Neural cell (in vitro differentiated cells): ENCODE measurements at regions not wholly inside any gene's neighbourhood (a gene's known extent, or its start where the extent isn't known, plus 50 kb on each side); places are given as distances from the start of the nearest gene placed in this dataset.

Experiments used
- H2AFZ ChIP-seq: fragments of 200-600, 300-800 bp; sonication (generic), shearing (Covaris generic); 2 replicates; pipeline ENCODE4 v1.6.0; 2014; ENCODE audit warnings: low read depth, mild to moderate bottlenecking, antibody characterized with exemption, low read length, moderate library complexity
- H3F3A ChIP-seq: fragments of 200-600 bp; shearing (Covaris generic); 2 replicates; pipeline ENCODE4 v1.6.1; 2016; ENCODE audit warnings: mild to moderate bottlenecking, moderate library complexity, mixed read lengths, antibody characterized with exemption, low read length; ENCODE audit not compliant: insufficient read depth, poor library complexity, severe bottlenecking
- H3K27ac ChIP-seq: fragments of 200-600, 300-800 bp; sonication (generic), shearing (Covaris generic); 2 replicates; pipeline ENCODE4 v1.5.1; 2014; ENCODE audit warnings: mild to moderate bottlenecking, low read length, moderate library complexity
- H3K27me3 ChIP-seq: fragments of 300-800, 200-600 bp; sonication (generic), shearing (Covaris generic); 2 replicates; pipeline ENCODE4 v1.6.0; 2014; ENCODE audit warnings: mild to moderate bottlenecking, low read depth, low read length, moderate library complexity; ENCODE audit not compliant: insufficient read depth
- H3K36me3 ChIP-seq: fragments of 300-800, 200-600 bp; sonication (generic), shearing (Covaris generic); 2 replicates; pipeline ENCODE4 v1.5.1; 2014; ENCODE audit warnings: mild to moderate bottlenecking, antibody characterized with exemption, low read length, moderate library complexity; ENCODE audit not compliant: insufficient read depth
- H3K4me2 ChIP-seq: fragments of 300-800, 200-600 bp; sonication (generic), shearing (Covaris generic); 2 replicates; pipeline ENCODE4 v1.6.0; 2014; ENCODE audit warnings: mild to moderate bottlenecking, low read length
- H3K4me3 ChIP-seq: fragments of 300-800, 200-600 bp; sonication (generic), shearing (Covaris generic); 2 replicates; pipeline ENCODE4 v1.5.1; 2014; ENCODE audit warnings: mild to moderate bottlenecking, low read length, moderate library complexity
- H3K79me2 ChIP-seq: fragments of 200-600 bp; shearing (Covaris generic); replicated peaks from 2 replicates; pipeline ENCODE4 v1.6.0; 2014; ENCODE audit warnings: mild to moderate bottlenecking, low read length, moderate library complexity; ENCODE audit not compliant: insufficient read depth
- H3K9ac ChIP-seq: fragments of 300-800, 200-600 bp; sonication (generic), shearing (Covaris generic); 2 replicates; pipeline ENCODE4 v1.6.1; 2016; ENCODE audit warnings: mild to moderate bottlenecking, low read length, mixed read lengths
- H3K9me2 ChIP-seq: fragments of 200-600 bp; shearing (Covaris generic); 2 replicates; pipeline ENCODE4 v1.6.1; 2016; ENCODE audit warnings: mild to moderate bottlenecking, low read length, mixed read lengths; ENCODE audit not compliant: insufficient read depth
- H3K9me3 ChIP-seq: fragments of 200-600, 300-800 bp; sonication (generic), shearing (Covaris generic); 2 replicates; pipeline ENCODE4 v1.6.1; 2016; ENCODE audit warnings: mild to moderate bottlenecking, mixed run types, low read length, moderate library complexity, mixed read lengths
- H4K20me1 ChIP-seq: fragments of 200-600 bp; shearing (Covaris generic); 2 replicates; pipeline ENCODE4 v1.6.1; 2016; ENCODE audit warnings: mild to moderate bottlenecking, mixed run types; ENCODE audit not compliant: insufficient read depth
- EP300 ChIP-seq: fragments of 450-650 bp; conservative IDR thresholded peaks from 2 replicates; pipeline ENCODE4 v1.6.1; 2014; ENCODE audit warnings: antibody characterized with exemption, mild to moderate bottlenecking, moderate library complexity; ENCODE audit not compliant: poor library complexity, severe bottlenecking
- EZH2 ChIP-seq: fragments of 200-600, 300-800 bp; shearing (Covaris generic), sonication (generic); IDR thresholded peaks from 2 replicates; pipeline ENCODE4 v1.6.1; 2014; ENCODE audit warnings: antibody characterized with exemption, low read length, borderline replicate concordance, mild to moderate bottlenecking; ENCODE audit not compliant: insufficient read depth, poor library complexity, severe bottlenecking
- MXI1 ChIP-seq: fragments of 450-650 bp; conservative IDR thresholded peaks from 2 replicates; pipeline ENCODE4 v1.6.1; 2014; ENCODE audit warnings: antibody characterized with exemption, mild to moderate bottlenecking; ENCODE audit not compliant: poor library complexity, severe bottlenecking
- POLR2AphosphoS5 ChIP-seq: IDR thresholded peaks from 2 replicates; pipeline ENCODE4 v1.6.1; 2012
- RAD21 ChIP-seq: fragments of 450-650 bp; conservative IDR thresholded peaks from 2 replicates; pipeline ENCODE4 v1.6.1; 2014; ENCODE audit warnings: antibody characterized with exemption, mild to moderate bottlenecking, moderate library complexity
- SMC3 ChIP-seq: fragments of 450-650 bp; conservative IDR thresholded peaks from 2 replicates; pipeline ENCODE4 v1.6.1; 2014; ENCODE audit warnings: antibody characterized with exemption, mild to moderate bottlenecking, moderate library complexity; ENCODE audit not compliant: poor library complexity
- TAF1 ChIP-seq: IDR thresholded peaks from 2 replicates; pipeline ENCODE4 v1.6.1; 2012; ENCODE audit warnings: low read depth
- TF ChIP-seq, protein P1 (sequence below): IDR thresholded peaks from 2 replicates; pipeline ENCODE4 v1.6.1; 2012; ENCODE audit warnings: borderline replicate concordance
- TF ChIP-seq, protein P2 (sequence below): fragments of 450-650 bp; IDR thresholded peaks from 2 replicates; pipeline ENCODE4 v1.5.1; 2014; ENCODE audit warnings: antibody characterized with exemption, mild to moderate bottlenecking, moderate library complexity; ENCODE audit not compliant: poor library complexity, severe bottlenecking

DNA sequence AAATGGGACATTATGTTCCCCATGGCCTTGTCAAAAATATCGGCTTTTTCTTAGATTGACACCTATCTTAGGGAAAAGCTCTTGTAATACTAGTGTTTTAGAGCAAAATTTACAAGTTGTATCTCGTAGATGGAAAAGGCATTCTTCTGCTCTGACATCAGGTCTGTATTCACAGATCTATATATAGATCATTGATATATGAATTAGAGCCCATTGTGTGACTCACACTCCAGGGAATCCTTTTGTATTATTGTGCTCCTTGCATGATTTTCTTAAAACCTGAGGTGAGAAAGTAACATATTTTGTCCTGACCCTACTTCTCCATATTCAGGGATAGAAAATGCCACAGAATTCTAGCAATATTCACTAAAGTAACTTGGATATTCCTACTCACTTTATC lies 1160.8 kb upstream of the B3GALT2 start:
- no peak overlapping the region for H3K4me3 ChIP-seq
- no peaks in the 10 kb centered on the region for H4K20me1 ChIP-seq
- no peaks in the 10 kb centered on the region for H3K36me3 ChIP-seq
- H3K27ac ChIP-seq = no peak overlapping the region
- TF ChIP-seq, protein P1, sequence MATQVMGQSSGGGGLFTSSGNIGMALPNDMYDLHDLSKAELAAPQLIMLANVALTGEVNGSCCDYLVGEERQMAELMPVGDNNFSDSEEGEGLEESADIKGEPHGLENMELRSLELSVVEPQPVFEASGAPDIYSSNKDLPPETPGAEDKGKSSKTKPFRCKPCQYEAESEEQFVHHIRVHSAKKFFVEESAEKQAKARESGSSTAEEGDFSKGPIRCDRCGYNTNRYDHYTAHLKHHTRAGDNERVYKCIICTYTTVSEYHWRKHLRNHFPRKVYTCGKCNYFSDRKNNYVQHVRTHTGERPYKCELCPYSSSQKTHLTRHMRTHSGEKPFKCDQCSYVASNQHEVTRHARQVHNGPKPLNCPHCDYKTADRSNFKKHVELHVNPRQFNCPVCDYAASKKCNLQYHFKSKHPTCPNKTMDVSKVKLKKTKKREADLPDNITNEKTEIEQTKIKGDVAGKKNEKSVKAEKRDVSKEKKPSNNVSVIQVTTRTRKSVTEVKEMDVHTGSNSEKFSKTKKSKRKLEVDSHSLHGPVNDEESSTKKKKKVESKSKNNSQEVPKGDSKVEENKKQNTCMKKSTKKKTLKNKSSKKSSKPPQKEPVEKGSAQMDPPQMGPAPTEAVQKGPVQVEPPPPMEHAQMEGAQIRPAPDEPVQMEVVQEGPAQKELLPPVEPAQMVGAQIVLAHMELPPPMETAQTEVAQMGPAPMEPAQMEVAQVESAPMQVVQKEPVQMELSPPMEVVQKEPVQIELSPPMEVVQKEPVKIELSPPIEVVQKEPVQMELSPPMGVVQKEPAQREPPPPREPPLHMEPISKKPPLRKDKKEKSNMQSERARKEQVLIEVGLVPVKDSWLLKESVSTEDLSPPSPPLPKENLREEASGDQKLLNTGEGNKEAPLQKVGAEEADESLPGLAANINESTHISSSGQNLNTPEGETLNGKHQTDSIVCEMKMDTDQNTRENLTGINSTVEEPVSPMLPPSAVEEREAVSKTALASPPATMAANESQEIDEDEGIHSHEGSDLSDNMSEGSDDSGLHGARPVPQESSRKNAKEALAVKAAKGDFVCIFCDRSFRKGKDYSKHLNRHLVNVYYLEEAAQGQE = no peak
- no peaks in the 10 kb centered on the region for H3K79me2 ChIP-seq
- no peaks in the 10 kb centered on the region for H3F3A ChIP-seq
- no peak overlapping the region for H2AFZ ChIP-seq
- H3K9ac ChIP-seq = no peak overlapping the region
- no peaks in the 10 kb centered on the region for H3K9me3 ChIP-seq
- no peaks in the 10 kb centered on the region for H3K9me2 ChIP-seq
- no peaks in the 10 kb centered on the region for H3K27me3 ChIP-seq
- no peak overlapping the region for H3K4me2 ChIP-seq

DNA sequence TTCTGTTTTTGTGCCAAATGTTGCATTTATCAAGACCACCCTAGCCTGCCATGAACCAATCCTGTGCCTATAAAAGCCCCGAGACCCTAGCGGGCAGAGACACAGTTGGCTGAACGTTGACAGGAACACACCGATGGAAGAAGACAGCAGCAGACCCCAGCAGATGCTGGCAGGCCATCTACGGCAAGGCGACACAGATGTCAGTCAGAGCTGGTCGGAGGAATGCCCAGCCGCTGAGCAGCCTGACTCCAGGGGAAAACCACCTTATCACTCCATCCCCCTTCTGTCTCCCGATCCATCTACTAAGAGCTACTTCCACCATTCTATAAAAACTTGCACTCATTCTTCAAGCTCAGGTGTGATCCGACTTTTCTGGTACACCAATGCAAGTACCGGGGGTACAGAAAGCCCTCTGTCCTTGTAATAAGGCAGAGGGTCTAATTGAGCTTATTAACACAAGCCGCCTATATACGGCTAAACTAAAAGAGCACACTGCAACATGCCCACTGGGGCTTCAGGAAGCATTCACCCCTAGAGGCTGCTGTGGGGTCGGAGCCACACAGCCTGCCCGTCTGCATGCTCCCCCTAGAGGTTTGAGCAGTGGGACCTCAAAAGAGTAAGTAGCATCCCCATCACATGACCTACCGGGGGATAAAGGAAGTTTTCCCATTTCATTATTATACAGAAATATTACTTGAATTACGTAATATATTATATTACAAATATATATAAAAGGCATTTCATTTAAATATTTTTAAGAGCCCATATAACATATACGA lies 1156.3 kb upstream of the B3GALT2 start:
- no peaks in the 10 kb centered on the region for H3K79me2 ChIP-seq
- no peaks in the 10 kb centered on the region for H3K9me2 ChIP-seq
- H3K27me3 ChIP-seq = no peaks in the 10 kb centered on the region
- H3F3A ChIP-seq = no peaks in the 10 kb centered on the region
- H3K36me3 ChIP-seq = no peaks in the 10 kb centered on the region
- no peak overlapping the region for H3K9ac ChIP-seq
- no peaks in the 10 kb centered on the region for H3K9me3 ChIP-seq
- no peak for TF ChIP-seq SMC3
- no peak overlapping the region for H3K27ac ChIP-seq
- no peak overlapping the region for H3K4me3 ChIP-seq
- no peaks in the 10 kb centered on the region for H4K20me1 ChIP-seq
- no peak overlapping the region for H2AFZ ChIP-seq
- no peak overlapping the region for H3K4me2 ChIP-seq

DNA sequence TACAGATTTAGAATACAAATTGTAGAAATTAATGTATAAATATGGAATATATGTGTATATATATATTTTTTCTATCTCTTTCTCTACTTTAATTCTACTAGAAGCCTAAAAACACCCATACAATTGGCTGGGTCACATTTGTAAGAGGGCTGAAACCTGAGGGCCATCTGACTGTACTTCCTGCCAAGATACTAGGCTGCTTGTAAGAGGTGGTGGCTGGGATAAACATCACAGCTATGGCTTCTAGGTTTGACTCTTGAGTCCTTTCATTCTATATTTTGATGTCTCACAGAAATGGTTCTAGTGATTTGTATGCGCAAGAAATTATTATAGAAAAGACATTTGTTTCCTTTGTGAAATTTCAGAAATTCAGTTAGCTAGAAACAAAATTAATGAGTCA lies 1155.2 kb upstream of the B3GALT2 start:
- H4K20me1 ChIP-seq = no peaks in the 10 kb centered on the region
- H3K9me2 ChIP-seq = no peaks in the 10 kb centered on the region
- no peak overlapping the region for H2AFZ ChIP-seq
- H3F3A ChIP-seq = no peaks in the 10 kb centered on the region
- no peaks in the 10 kb centered on the region for H3K27me3 ChIP-seq
- H3K9ac ChIP-seq = no peak overlapping the region
- H3K27ac ChIP-seq = no peak overlapping the region
- no peaks in the 10 kb centered on the region for H3K79me2 ChIP-seq
- no peaks in the 10 kb centered on the region for H3K9me3 ChIP-seq
- no peak overlapping the region for H3K4me3 ChIP-seq
- TF ChIP-seq TAF1 (no peak), RAD21 (no peak), EP300 (no peak), MXI1 (no peak), SMC3 (no peak), POLR2AphosphoS5 (no peak), EZH2 (no peak)
- TF ChIP-seq, protein P2, sequence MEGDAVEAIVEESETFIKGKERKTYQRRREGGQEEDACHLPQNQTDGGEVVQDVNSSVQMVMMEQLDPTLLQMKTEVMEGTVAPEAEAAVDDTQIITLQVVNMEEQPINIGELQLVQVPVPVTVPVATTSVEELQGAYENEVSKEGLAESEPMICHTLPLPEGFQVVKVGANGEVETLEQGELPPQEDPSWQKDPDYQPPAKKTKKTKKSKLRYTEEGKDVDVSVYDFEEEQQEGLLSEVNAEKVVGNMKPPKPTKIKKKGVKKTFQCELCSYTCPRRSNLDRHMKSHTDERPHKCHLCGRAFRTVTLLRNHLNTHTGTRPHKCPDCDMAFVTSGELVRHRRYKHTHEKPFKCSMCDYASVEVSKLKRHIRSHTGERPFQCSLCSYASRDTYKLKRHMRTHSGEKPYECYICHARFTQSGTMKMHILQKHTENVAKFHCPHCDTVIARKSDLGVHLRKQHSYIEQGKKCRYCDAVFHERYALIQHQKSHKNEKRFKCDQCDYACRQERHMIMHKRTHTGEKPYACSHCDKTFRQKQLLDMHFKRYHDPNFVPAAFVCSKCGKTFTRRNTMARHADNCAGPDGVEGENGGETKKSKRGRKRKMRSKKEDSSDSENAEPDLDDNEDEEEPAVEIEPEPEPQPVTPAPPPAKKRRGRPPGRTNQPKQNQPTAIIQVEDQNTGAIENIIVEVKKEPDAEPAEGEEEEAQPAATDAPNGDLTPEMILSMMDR = no peak
- TF ChIP-seq, protein P1 = no peak
- no peaks in the 10 kb centered on the region for H3K36me3 ChIP-seq
- no peak overlapping the region for H3K4me2 ChIP-seq
